ENCODE measurements at regions not wholly inside any gene's neighbourhood (a gene's known extent, or its start where the extent isn't known, plus 50 kb on each side); places are given as distances from the start of the nearest gene placed in this dataset.

GRCh38 chr5:88045931-88046461, 222.6 kb downstream of the TMEM161B start:
- TF ChIP-seq, protein P1, sequence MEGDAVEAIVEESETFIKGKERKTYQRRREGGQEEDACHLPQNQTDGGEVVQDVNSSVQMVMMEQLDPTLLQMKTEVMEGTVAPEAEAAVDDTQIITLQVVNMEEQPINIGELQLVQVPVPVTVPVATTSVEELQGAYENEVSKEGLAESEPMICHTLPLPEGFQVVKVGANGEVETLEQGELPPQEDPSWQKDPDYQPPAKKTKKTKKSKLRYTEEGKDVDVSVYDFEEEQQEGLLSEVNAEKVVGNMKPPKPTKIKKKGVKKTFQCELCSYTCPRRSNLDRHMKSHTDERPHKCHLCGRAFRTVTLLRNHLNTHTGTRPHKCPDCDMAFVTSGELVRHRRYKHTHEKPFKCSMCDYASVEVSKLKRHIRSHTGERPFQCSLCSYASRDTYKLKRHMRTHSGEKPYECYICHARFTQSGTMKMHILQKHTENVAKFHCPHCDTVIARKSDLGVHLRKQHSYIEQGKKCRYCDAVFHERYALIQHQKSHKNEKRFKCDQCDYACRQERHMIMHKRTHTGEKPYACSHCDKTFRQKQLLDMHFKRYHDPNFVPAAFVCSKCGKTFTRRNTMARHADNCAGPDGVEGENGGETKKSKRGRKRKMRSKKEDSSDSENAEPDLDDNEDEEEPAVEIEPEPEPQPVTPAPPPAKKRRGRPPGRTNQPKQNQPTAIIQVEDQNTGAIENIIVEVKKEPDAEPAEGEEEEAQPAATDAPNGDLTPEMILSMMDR (IDR thresholded peaks at IDR 0.05), result no peak
- TF ChIP-seq POLR2A (IDR thresholded peaks at IDR 0.05) (no peak), POLR2AphosphoS5 (IDR thresholded peaks at IDR 0.05) (no peak)

All from breast epithelium (tissue), 3 donors.